HL-60 (cell line): ENCODE measurements at regions not wholly inside any gene's neighbourhood (a gene's known extent, or its start where the extent isn't known, plus 50 kb on each side); places are given as distances from the start of the nearest gene placed in this dataset.

Experiments
- DNase-seq, 2 experiments: peaks; one replicate each; pipeline ENCODE4 v3.0.0-alpha.2; 2010 to 2020; ENCODE audit warnings: low read depth in 1 of 2, low spot score in 1 of 2
- H3K27ac ChIP-seq: fragments of 250-450 bp; sonication (Bioruptor Pico); replicated peaks from 2 replicates; pipeline ENCODE4 v1.5.1; 2020; ENCODE audit warnings: mild to moderate bottlenecking, moderate library complexity
- H3K27me3 ChIP-seq: fragments of 250-450 bp; sonication (Bioruptor Pico); 2 replicates; pipeline ENCODE4 v1.5.1; 2021; ENCODE audit warnings: mild to moderate bottlenecking, moderate library complexity; ENCODE audit not compliant: insufficient read depth, poor library complexity, severe bottlenecking
- H3K4me3 ChIP-seq: replicated peaks from 2 replicates; pipeline ENCODE4 v1.5.1; 2011; ENCODE audit warnings: mild to moderate bottlenecking, control low read depth, low read length; ENCODE audit not compliant: insufficient read depth
- GABPA ChIP-seq: IDR thresholded peaks from 2 replicates; pipeline ENCODE4 v1.6.1; 2012; ENCODE audit warnings: low read depth
- POLR2AphosphoS5 ChIP-seq: IDR thresholded peaks from 2 replicates; pipeline ENCODE4 v1.6.1; 2012; ENCODE audit warnings: low read depth
- SPI1 ChIP-seq: IDR thresholded peaks from 2 replicates; pipeline ENCODE4 v1.6.1; 2012; ENCODE audit warnings: low read depth, mild to moderate bottlenecking, borderline replicate concordance
- TF ChIP-seq, protein P1 (sequence below): IDR thresholded peaks from one replicate; pipeline ENCODE4 v1.5.1; 2011; ENCODE audit warnings: low read length, control low read depth, inconsistent platforms; ENCODE audit not compliant: insufficient read depth
- TF ChIP-seq, protein P2 (sequence below): IDR thresholded peaks from 2 replicates; pipeline ENCODE4 v1.6.1; 2012; ENCODE audit warnings: low read depth; ENCODE audit not compliant: insufficient replicate concordance

DNA sequence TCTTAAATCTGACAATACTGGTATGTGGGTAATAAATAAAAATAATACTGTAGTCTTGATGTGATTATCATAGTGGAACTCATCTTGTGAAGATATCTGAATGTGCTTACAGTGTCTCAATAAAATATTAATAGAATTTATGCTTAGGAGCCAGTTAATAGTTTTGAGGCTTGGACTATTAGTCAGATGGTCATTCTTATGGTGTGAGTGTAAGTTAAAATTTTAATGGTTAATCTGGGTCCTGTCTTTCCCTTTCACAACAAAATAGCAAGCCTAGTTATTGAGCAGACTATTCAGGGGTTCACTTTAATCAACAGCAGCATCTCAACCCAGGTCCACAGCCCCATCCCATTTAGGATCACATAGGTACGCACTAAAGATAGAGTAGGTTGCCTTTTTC, 138.9 kb downstream of the HAUS1 start:
- no peak overlapping the region for H3K4me3 ChIP-seq
- no peak overlapping the region for H3K27ac ChIP-seq
- no peaks in the 10 kb centered on the region for H3K27me3 ChIP-seq
- DNase-seq, result no peak
- TF ChIP-seq, protein P1, sequence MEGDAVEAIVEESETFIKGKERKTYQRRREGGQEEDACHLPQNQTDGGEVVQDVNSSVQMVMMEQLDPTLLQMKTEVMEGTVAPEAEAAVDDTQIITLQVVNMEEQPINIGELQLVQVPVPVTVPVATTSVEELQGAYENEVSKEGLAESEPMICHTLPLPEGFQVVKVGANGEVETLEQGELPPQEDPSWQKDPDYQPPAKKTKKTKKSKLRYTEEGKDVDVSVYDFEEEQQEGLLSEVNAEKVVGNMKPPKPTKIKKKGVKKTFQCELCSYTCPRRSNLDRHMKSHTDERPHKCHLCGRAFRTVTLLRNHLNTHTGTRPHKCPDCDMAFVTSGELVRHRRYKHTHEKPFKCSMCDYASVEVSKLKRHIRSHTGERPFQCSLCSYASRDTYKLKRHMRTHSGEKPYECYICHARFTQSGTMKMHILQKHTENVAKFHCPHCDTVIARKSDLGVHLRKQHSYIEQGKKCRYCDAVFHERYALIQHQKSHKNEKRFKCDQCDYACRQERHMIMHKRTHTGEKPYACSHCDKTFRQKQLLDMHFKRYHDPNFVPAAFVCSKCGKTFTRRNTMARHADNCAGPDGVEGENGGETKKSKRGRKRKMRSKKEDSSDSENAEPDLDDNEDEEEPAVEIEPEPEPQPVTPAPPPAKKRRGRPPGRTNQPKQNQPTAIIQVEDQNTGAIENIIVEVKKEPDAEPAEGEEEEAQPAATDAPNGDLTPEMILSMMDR, result no peak
- no peak for TF ChIP-seq SPI1
- no peak for TF ChIP-seq POLR2AphosphoS5
- TF ChIP-seq, protein P2, sequence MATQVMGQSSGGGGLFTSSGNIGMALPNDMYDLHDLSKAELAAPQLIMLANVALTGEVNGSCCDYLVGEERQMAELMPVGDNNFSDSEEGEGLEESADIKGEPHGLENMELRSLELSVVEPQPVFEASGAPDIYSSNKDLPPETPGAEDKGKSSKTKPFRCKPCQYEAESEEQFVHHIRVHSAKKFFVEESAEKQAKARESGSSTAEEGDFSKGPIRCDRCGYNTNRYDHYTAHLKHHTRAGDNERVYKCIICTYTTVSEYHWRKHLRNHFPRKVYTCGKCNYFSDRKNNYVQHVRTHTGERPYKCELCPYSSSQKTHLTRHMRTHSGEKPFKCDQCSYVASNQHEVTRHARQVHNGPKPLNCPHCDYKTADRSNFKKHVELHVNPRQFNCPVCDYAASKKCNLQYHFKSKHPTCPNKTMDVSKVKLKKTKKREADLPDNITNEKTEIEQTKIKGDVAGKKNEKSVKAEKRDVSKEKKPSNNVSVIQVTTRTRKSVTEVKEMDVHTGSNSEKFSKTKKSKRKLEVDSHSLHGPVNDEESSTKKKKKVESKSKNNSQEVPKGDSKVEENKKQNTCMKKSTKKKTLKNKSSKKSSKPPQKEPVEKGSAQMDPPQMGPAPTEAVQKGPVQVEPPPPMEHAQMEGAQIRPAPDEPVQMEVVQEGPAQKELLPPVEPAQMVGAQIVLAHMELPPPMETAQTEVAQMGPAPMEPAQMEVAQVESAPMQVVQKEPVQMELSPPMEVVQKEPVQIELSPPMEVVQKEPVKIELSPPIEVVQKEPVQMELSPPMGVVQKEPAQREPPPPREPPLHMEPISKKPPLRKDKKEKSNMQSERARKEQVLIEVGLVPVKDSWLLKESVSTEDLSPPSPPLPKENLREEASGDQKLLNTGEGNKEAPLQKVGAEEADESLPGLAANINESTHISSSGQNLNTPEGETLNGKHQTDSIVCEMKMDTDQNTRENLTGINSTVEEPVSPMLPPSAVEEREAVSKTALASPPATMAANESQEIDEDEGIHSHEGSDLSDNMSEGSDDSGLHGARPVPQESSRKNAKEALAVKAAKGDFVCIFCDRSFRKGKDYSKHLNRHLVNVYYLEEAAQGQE, result no peak
- no peak for TF ChIP-seq GABPA

DNA sequence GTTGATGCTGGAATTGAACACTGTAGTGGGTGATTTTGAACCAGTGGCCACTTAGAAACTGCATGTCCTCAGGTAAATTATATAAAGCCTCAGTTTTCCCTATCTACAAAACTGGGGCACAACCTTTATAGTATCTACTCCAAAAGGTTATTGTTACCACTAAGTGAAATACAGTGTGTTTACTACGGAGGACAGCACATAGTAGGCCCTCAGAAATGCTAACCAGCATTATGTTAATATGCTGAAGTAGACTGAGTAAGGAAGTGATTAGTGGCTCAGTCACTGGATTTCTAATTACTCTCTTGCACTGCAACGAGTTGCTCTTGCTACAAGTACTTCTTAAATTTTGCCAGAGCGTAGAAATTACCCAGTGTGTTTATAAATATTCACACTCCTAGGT, 139.5 kb downstream of the HAUS1 start:
- Histone ChIP-seq H3K27ac (no peak overlapping the region), H3K4me3 (no peak overlapping the region), H3K27me3 (no peaks in the 10 kb centered on the region)
- TF ChIP-seq POLR2AphosphoS5 (no peak), GABPA (no peak), SPI1 (no peak)
- TF ChIP-seq, protein P2, result no peak
- no peak for DNase-seq

DNA sequence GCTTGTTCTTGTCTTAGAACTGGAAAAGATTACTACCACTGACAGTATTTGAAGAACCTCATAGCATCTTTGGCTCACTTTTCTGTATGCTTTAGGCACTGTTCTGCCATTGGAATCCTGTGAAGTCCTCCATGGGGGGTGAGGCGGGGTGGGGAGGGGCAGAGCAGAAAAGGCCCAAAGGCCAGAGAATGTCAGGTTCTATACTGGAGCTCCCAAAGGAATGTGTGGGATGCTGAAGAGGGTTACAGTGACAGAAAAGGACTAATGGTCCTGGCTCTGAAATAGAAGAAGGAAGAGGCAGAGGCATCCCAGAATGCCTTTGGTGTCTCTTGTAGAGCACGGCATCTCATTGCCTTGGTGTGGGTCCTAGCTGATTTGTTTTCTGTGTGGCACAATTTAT, 141.9 kb downstream of the HAUS1 start:
- H3K4me3 ChIP-seq, result no peak overlapping the region
- no peak for DNase-seq
- no peak overlapping the region for H3K27ac ChIP-seq
- TF ChIP-seq POLR2AphosphoS5 (no peak), SPI1 (no peak), GABPA (no peak)
- TF ChIP-seq, protein P1, result no peak
- TF ChIP-seq, protein P2, result no peak
- no peaks in the 10 kb centered on the region for H3K27me3 ChIP-seq

DNA sequence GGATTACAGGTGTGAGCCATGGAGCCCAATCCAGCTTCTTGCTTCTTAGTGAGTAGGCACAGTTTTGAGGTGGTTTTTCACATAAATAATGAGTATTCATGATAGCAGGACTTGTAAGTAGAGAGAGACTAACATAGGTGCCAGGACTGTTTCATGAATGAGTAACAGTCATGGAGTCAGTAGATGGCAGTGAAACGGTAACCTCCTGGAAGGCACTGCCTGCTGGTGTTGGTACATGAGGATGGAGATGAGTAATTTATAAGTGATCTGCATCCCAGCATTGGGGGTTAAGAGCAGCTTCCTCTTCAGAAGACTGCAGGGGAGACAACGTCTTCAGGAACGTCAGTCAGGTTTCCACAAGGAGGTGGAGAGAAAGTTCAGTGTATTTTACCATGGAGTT, 143.8 kb downstream of the HAUS1 start:
- Histone ChIP-seq H3K27me3 (no peaks in the 10 kb centered on the region), H3K4me3 (no peak overlapping the region), H3K27ac (no peak overlapping the region)
- no peak for DNase-seq
- TF ChIP-seq, protein P1, result no peak
- TF ChIP-seq, protein P2, result no peak
- no peak for TF ChIP-seq GABPA
- TF ChIP-seq SPI1, result no peak
- no peak for TF ChIP-seq POLR2AphosphoS5
